Skeletal muscle tissue (tissue), 3 donors: ENCODE measurements at regions not wholly inside any gene's neighbourhood (a gene's known extent, or its start where the extent isn't known, plus 50 kb on each side); places are given as distances from the start of the nearest gene placed in this dataset.

Source experiments
- H3K27ac ChIP-seq: one replicate; pipeline ENCODE4 v1.7.0; 2013; ENCODE audit warnings: mild to moderate bottlenecking, low read depth, low read length, inconsistent platforms
- H3K27me3 ChIP-seq, 3 donors: one replicate each; pipeline ENCODE4 v1.7.0; 2013; ENCODE audit warnings: low read length in 3 of 3; ENCODE audit not compliant: control insufficient read depth in 3 of 3, insufficient read depth in 3 of 3
- H3K36me3 ChIP-seq, 3 donors: one replicate each; pipeline ENCODE4 v1.7.0; 2013; ENCODE audit warnings: low read length in 3 of 3; ENCODE audit not compliant: control insufficient read depth in 3 of 3, insufficient read depth in 3 of 3
- H3K4me1 ChIP-seq, 3 donors: one replicate each; pipeline ENCODE4 v1.7.0; 2013; ENCODE audit warnings: low read length in 3 of 3, mild to moderate bottlenecking in 3 of 3; ENCODE audit not compliant: control insufficient read depth in 3 of 3, insufficient read depth in 3 of 3
- H3K4me3 ChIP-seq, 3 donors: one replicate each; pipeline ENCODE4 v1.7.0; 2013; ENCODE audit warnings: low read length in 3 of 3
- H3K9ac ChIP-seq, 3 donors: one replicate each; pipeline ENCODE4 v1.7.0; 2013; ENCODE audit warnings: low read length in 3 of 3, mild to moderate bottlenecking in 3 of 3, moderate library complexity in 2 of 3, low read depth in 1 of 3
- H3K9me3 ChIP-seq, 3 donors: one replicate each; pipeline ENCODE4 v1.7.0; 2013; ENCODE audit warnings: low read length in 3 of 3; ENCODE audit not compliant: control insufficient read depth in 3 of 3
- donor health status: Osteomylitis.

GRCh38 chr6:33874136-33874760, 70.4 kb upstream of the MLN start:
- H3K9ac ChIP-seq = no peak overlapping the region
- no peaks in the 10 kb centered on the region for H3K36me3 ChIP-seq
- no peak overlapping the region for H3K4me3 ChIP-seq
- H3K27ac ChIP-seq = no peak overlapping the region
- peaks cover 7 to 13% (median 12%) of the 10 kb centered on the region in 3 donors for H3K27me3 ChIP-seq
- no peaks in the 10 kb centered on the region for H3K4me1 ChIP-seq
- H3K9me3 ChIP-seq = no peaks in the 10 kb centered on the region

- H3K4me1 ChIP-seq = no peaks in the 10 kb centered on the region
- H3K9me3 ChIP-seq = no peaks in the 10 kb centered on the region
- no peaks in the 10 kb centered on the region for H3K36me3 ChIP-seq
- no peak overlapping the region for H3K27ac ChIP-seq
- H3K4me3 ChIP-seq = no peak overlapping the region
- H3K9ac ChIP-seq = no peak overlapping the region
- H3K27me3 ChIP-seq = peaks cover 1 to 12% (median 7%) of the 10 kb centered on the region in 3 donors
These were observed 69.0 kb upstream of the MLN start for GRCh38 chr6:33872761-33873160.

GRCh38 chr6:33869826-33870423, 66.1 kb upstream of the MLN start:
- no peaks in the 10 kb centered on the region for H3K36me3 ChIP-seq
- H3K9me3 ChIP-seq = no peaks in the 10 kb centered on the region
- H3K27ac ChIP-seq = no peak overlapping the region
- H3K27me3 ChIP-seq = peaks cover 0 to 12% (median 6%) of the 10 kb centered on the region in 3 donors
- no peak overlapping the region for H3K9ac ChIP-seq
- H3K4me1 ChIP-seq = no peaks in the 10 kb centered on the region
- H3K4me3 ChIP-seq = no peak overlapping the region

DNA sequence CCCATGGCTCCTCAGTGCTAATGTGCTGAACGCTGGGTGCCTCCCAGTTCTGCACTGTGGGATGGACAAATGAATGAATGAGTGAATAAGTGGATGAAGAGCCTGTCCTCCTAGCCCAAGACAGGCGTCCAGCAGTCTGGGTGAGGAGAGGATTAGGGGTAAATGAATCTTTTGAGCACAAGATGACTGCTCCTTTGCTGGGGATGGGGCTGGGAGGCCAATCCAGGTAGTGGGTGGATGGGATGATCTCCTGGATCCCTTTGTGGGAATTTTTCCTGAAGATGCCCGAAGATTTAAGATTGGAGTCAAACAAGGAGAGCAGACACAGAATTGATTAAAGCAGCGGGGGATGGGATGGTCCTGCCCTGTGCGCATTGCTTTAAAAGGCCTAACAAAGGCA, 65.3 kb upstream of the MLN start:
- Histone ChIP-seq H3K27me3 (peaks cover 0 to 12% (median 3%) of the 10 kb centered on the region in 3 donors), H3K9ac (no peak overlapping the region), H3K36me3 (no peaks in the 10 kb centered on the region)

GRCh38 chr6:33868141-33868540, 64.3 kb upstream of the MLN start:
- Histone ChIP-seq H3K27ac (no peak overlapping the region), H3K4me1 (no peaks in the 10 kb centered on the region), H3K36me3 (no peaks in the 10 kb centered on the region), H3K9me3 (no peaks in the 10 kb centered on the region), H3K9ac (no peak overlapping the region), H3K27me3 (peaks cover 0 to 16% (median 0%) of the 10 kb centered on the region in 3 donors), H3K4me3 (no peak overlapping the region)

More for the DNA sequence above, 65.3 kb upstream of the MLN start:
- Histone ChIP-seq H3K4me1 (no peaks in the 10 kb centered on the region), H3K9me3 (no peaks in the 10 kb centered on the region), H3K27ac (no peak overlapping the region), H3K4me3 (no peak overlapping the region)

- Histone ChIP-seq H3K27me3 (peaks cover 4 to 16% (median 13%) of the 10 kb centered on the region in 3 donors), H3K36me3 (no peaks in the 10 kb centered on the region), H3K9me3 (no peaks in the 10 kb centered on the region), H3K4me1 (peaks cover 0 to 2% (median 1%) of the 10 kb centered on the region in 3 donors), H3K9ac (no peak overlapping the region), H3K4me3 (no peak overlapping the region), H3K27ac (no peak overlapping the region)
These were observed 61.8 kb upstream of the MLN start for GRCh38 chr6:33865478-33866077.

DNA sequence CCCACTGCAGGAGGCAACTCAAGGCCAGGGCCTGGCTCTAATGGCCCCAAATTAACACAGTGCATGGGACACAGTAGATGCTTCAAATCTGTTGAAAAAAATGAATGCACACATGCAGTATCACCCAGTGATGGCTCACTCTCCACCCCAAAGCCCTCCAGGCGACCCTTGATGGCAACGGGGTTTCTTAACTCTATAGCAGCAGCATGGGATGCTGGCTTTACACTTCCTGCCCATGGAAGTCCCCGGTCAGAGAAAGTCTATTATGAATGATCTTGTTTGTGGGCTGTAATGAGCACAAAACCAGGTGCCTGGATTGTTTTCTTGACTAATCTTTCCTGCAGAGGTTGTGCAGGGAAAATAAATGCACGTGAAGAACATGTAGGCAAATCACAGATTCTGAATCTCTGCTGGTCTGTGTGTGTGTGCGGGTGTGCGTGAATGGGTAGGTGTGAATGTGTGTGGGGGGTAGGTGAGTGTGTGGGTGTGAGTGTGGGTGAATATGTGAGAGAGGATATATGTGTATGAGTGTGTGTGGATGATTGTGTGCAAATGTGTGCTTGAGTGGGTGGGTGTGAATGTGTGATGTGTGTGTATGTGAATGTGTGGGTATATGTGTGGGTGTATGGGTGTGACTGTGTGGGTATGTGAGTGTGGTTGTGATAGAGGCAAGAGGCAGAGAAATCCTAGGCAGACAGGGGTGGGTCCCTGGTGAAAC, 60.1 kb upstream of the MLN start:
- Histone ChIP-seq H3K27me3 (peaks cover 4 to 16% (median 8%) of the 10 kb centered on the region in 3 donors), H3K9ac (no peak overlapping the region), H3K4me1 (peaks cover 0 to 5% (median 2%) of the 10 kb centered on the region in 3 donors)

GRCh38 chr6:33863084-33863483, 59.3 kb upstream of the MLN start:
- Histone ChIP-seq H3K27ac (no peak overlapping the region), H3K9me3 (no peaks in the 10 kb centered on the region), H3K27me3 (peaks cover 4 to 16% (median 8%) of the 10 kb centered on the region in 3 donors), H3K4me3 (no peak overlapping the region), H3K9ac (no peak overlapping the region), H3K36me3 (no peaks in the 10 kb centered on the region), H3K4me1 (peaks cover 0 to 5% (median 2%) of the 10 kb centered on the region in 3 donors)

More for the DNA sequence above, 60.1 kb upstream of the MLN start:
- H3K27ac ChIP-seq = no peak overlapping the region
- H3K36me3 ChIP-seq = no peaks in the 10 kb centered on the region
- no peaks in the 10 kb centered on the region for H3K9me3 ChIP-seq
- H3K4me3 ChIP-seq = no peak overlapping the region

DNA sequence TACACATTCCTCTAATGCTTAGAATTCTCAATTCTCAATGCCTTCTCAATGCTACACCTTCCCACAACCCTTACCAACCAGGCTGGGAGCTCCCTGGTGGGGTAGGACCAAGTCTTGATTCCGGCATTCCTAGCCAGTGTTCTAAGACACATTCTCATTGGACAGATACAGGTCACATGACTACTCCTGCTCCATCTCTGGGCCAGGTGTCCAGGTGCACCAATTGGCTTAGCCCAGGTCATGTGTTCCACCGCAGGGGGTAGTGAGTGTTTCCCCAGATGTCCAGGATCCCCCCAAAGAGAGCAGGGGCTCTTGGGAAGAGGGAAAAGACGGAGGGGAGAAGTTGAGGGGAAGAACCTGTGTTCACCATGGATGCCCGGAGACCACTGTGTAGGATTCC, 58.7 kb upstream of the MLN start:
- H3K9ac ChIP-seq = no peak overlapping the region
- H3K27ac ChIP-seq = no peak overlapping the region
- H3K9me3 ChIP-seq = no peaks in the 10 kb centered on the region
- H3K4me3 ChIP-seq = no peak overlapping the region
- H3K36me3 ChIP-seq = no peaks in the 10 kb centered on the region
- peaks cover 4 to 16% (median 8%) of the 10 kb centered on the region in 3 donors for H3K27me3 ChIP-seq
- H3K4me1 ChIP-seq = peaks cover 0 to 5% (median 2%) of the 10 kb centered on the region in 3 donors
